GM21381 (cell line): ENCODE measurements at regions not wholly inside any gene's neighbourhood (a gene's known extent, or its start where the extent isn't known, plus 50 kb on each side); places are given as distances from the start of the nearest gene placed in this dataset.

Experiments
- ATAC-seq: cut with Tn5 transposase; IDR thresholded peaks from one replicate; pipeline ENCODE4 v1.9.1; 2021; ENCODE audit warnings: mild to moderate bottlenecking, moderate library complexity; ENCODE audit not compliant: unreplicated experiment

- no peak for ATAC-seq
Measured at GRCh38 chr2:22756276-22757043, 628.5 kb upstream of the KLHL29 start.

GRCh38 chr2:22769497-22769896 is 615.5 kb upstream of the KLHL29 start:
- no peak for ATAC-seq

GRCh38 chr2:22784566-22784965 is 600.4 kb upstream of the KLHL29 start:
- ATAC-seq, result no peak

GRCh38 chr2:22786817-22787216 is 598.2 kb upstream of the KLHL29 start:
- no peak for ATAC-seq

- ATAC-seq, result no peak
Measured at GRCh38 chr2:22787745-22788144, 597.2 kb upstream of the KLHL29 start.

GRCh38 chr2:22788749-22789327 is 596.1 kb upstream of the KLHL29 start:
- no peak for ATAC-seq

GRCh38 chr2:22795287-22795866 is 589.6 kb upstream of the KLHL29 start:
- ATAC-seq, result no peak

GRCh38 chr2:22798386-22798785 is 586.6 kb upstream of the KLHL29 start:
- no peak for ATAC-seq

- no peak for ATAC-seq
Measured at GRCh38 chr2:22800412-22800811, 584.6 kb upstream of the KLHL29 start.

GRCh38 chr2:22801071-22801470 is 583.9 kb upstream of the KLHL29 start:
- ATAC-seq, result no peak

- ATAC-seq, result no peak
Measured at GRCh38 chr2:22801970-22802369, 583.0 kb upstream of the KLHL29 start.

- ATAC-seq, result no peak
Measured at GRCh38 chr2:22807872-22808271, 577.1 kb upstream of the KLHL29 start.

GRCh38 chr2:22810602-22811001 is 574.4 kb upstream of the KLHL29 start:
- no peak for ATAC-seq

- ATAC-seq, result no peak
Measured at GRCh38 chr2:22812065-22812680, 572.8 kb upstream of the KLHL29 start.

- no peak for ATAC-seq
Measured at GRCh38 chr2:22817197-22817596, 567.8 kb upstream of the KLHL29 start.

- no peak for ATAC-seq
Measured at GRCh38 chr2:22821458-22821857, 563.5 kb upstream of the KLHL29 start.

GRCh38 chr2:22822835-22823234 is 562.1 kb upstream of the KLHL29 start:
- no peak for ATAC-seq

- no peak for ATAC-seq
Measured at GRCh38 chr2:22824618-22825017, 560.4 kb upstream of the KLHL29 start.

GRCh38 chr2:22826703-22827102 is 558.3 kb upstream of the KLHL29 start:
- no peak for ATAC-seq

GRCh38 chr2:22829791-22830190 is 555.2 kb upstream of the KLHL29 start:
- no peak for ATAC-seq

GRCh38 chr2:22832196-22832595 is 552.8 kb upstream of the KLHL29 start:
- ATAC-seq, result no peak

GRCh38 chr2:22838461-22838860 is 546.5 kb upstream of the KLHL29 start:
- no peak for ATAC-seq
